ENCODE measurements at regions not wholly inside any gene's neighbourhood (a gene's known extent, or its start where the extent isn't known, plus 50 kb on each side); places are given as distances from the start of the nearest gene placed in this dataset.
"Not testable (repeated sequence)": the region's sequence is repeated elsewhere in the genome, so short reads cannot be mapped to it uniquely, and the experiment has no call there.

DNA sequence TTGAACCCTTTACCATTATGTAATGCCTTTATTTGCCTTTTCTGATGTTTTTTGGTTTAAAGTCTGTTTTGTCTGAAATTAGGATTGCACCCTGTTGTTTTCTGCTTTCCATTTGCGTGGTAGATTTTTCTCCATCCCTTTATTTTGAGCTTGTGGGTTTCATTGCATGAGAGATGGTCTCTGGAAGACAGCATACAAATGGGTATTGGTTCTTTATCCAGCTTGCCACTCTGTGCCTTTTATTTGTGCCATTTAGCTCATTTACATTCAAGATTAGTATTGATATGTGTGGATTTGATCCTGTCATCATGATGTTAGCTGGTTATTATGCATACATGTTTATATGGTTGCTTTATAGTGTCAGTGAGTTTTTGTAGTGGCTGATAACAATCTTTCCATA is 318.7 kb upstream of the PPP2R3A start:
- DNase-seq: no peak

DNA sequence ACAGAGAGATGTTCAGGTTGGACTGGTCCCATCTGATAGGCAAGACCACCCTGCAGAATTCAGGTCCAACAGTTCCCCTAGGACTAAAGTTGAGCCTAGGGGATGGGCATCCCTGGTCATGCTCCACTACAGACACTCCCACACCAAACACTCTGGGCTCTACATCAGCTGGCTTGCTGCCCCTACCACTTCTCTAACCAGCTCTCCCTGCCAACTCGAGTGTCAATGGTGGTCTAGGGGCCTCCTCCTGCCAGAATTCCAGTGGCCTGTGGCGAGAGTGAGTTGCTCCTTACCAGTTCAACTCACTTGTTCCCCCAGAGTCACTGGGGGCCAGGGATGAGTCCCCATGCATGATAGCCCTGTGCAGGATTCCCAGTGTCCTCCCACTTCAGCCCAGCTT is 316.2 kb upstream of the PPP2R3A start:
- no peak for DNase-seq

DNA sequence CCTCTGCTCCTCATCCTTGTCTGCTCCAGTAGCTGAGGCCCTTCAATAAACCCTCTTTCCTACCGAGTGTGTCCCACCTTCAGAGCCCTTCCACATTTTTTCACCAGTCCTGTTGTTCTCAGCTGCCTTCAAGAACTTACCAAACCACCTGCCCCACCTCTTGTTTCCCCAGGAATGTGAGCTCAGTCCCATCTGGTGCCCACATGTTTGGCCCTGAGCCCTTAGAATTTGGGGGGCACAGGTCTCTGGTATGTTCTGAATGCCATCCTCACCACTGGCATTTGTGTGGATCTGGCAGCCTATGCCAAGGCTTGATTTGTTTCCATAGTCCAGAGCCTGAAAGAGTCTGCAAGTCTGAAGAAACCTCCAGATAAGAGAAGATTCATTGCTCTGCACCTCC is 315.2 kb upstream of the PPP2R3A start:
- no peak for DNase-seq

DNA sequence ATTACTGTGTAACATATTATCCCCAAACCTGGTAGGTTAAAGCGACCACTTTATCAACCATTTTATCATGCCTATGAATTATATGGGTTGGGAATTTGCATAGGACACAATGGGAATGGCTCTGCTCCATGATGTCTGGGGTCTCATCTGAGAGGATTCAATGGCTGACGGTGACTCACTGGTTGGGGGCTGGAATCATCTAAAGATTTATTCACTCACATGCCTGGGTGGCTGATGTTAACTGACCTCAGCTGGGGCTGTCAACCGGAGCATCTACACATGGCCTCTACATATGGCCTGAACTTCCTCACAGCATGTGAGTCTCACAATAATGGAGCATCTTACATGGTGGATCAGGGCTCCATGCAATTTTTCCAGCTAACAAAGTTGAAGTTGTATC is 313.1 kb upstream of the PPP2R3A start:
- DNase-seq: no peak

DNA sequence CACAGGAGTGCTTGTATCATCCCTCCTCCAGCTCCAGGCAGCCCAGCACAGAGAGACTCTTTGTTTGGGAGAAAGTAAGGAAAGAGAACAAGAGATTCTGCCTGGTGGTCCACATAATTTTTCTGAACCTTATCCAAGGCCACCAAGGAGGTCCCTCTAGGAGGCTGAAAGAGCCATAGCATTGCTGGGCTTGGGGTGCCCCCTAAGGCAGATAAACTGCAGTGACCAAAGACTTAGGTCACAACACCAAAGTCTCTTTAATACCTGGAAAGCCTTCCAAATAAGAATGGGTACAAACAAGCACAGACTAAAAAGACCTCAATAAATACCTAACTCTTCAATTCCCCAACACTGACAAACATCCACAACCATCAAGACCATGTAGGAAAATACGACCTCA is 310.2 kb upstream of the PPP2R3A start:
- DNase-seq: no peak

DNA sequence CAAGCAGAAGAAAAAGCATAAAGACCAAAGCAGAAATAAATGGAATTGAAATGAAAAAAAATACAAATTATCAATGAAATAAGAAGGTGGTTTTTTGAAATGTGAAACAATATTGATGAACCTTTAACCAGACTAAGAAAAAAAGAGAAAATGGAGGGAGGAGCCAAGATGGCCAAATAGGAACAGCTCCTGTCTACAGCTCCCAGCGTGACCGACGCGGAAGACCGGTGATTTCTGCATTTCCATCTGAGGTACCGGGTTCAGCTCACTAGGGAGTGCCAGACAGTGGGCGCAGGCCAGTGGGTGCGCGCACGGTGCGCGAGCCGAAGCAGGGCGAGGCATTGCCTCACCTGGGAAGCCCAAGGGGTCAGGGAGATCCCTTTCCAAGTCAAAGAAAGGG is 307.1 kb upstream of the PPP2R3A start:
- DNase-seq: not testable (repeated sequence)

DNA sequence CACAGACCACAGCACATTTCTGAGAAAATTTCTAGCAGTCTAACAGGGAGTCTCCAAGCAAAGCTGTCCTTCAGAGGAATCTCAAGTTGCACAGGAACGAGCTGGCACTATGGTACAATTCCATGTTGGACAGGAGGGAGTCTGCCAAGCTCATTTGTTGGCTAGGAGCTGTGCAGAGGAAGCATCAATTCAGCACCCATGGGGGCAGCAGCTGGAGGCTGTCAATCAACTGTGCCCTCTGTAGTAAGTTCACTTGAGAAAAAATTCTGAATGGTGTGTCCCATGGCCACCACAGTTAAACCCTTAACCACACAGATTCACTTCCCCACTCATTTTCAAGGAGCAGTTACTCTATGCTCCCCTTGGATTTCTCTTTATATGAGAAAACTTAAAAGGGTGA is 298.5 kb upstream of the PPP2R3A start:
- DNase-seq: no peak

DNA sequence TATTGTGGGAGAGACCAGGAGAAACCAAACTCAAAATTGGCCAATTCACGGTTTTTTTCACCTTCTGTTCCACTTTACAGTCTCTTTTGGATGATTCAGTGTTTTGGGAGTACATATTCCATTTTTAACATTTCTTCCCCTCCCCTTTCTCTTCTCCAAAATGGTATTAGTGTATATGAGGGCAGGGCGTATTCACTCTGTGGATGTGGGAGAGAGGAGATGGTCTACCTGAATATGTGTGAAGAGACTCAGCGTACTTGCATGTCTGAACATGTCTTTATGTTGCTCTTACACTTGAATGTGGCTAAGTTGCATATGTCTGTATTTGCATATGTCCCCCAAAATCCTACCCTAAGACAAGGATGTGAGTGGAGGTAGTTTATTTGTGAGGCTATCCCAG is 291.0 kb upstream of the PPP2R3A start:
- DNase-seq: no peak

DNA sequence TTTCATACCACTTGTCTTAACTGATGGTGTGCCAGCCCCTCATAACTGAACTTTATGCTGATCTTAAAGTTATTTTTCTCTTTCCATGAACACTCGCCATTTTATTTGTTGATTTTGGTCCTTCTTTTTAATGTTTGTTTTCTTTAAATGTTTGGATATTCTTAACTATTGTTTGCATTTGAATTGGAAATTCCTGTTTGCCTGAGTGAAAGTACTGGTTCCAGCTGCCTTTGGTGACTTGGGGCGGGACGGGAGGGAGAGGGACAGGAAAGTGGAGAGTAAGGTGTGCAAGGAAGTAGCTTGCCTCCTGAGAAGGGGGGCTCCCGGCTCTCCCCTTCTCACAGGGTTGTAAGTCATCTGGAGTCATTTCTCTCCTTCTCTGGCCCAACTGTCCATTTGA is 287.1 kb upstream of the PPP2R3A start:
- DNase-seq: no peak

DNA sequence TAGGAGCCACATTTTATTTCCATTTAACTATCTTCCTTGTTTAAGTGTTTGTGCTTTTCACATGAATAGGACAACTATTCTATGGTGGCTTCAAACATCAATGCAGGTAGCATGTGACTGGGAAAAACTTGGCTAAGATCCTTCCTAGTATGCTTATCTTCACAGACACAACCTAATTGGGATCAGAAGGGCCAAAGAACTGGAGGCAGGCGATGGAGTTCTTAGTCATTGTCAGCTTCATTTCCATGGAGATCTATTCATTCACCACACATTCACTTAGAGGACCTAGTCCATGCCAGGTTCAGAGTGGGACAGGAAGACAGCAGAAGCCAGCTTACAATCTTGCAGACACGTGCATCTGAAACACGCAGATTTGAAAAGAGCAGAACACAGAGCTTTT is 277.5 kb upstream of the PPP2R3A start:
- no peak for DNase-seq

DNA sequence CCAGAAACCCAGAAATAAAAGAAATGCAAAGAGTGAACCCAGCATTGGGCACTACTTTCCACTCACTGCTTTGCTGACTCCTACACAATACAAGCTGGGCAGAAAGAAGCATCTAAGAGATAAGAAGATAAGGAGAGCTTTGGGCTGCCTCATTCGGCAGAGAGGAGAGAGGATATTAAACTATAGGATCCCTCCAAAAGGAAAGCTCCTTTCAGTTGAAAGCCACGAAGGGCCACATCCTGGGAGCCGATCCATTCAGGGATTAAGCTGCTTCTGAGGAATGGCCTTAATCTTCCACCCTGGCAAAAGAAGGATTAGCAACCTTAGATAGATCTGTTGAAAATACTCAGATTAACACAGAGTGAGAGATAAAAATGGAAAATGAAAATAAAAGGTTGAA is 274.9 kb upstream of the PPP2R3A start:
- no peak for DNase-seq

DNA sequence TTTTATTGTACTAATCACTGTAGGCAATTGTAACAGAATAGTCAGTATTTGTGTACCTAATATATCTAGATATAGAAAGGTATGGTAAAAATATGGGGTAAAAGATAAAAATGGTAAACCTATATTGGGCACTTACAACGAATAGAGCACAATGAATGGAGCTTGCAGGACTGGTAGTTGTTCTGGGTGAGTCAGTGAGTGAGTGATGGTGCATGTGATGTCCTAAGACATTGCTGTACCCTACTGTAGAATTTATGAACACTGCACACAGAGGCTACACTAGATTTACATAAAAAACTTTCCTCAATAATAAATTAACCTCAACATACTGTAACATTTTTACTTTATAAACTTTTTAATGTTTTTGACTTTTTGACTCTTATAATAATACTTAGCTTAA is 274.3 kb upstream of the PPP2R3A start:
- no peak for DNase-seq

DNA sequence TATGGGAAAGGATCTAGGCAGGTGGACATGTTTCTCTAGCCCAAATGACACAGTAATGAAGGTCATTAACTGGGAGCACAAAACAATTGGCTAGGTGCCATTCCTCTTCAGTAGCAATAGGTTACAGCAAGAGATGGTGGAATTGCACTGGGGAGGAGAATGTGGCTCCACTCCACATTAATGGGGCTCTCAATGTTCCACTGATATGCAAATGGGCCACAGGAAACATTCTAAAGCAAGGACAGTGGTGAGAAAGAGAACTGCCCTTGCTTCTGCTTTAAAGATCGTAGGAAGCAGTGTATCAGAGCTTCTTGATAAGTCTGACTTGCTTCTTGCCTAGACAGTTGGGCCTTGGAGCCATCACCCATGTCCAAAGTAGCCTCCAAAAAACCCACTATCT is 271.4 kb upstream of the PPP2R3A start:
- no peak for DNase-seq

DNA sequence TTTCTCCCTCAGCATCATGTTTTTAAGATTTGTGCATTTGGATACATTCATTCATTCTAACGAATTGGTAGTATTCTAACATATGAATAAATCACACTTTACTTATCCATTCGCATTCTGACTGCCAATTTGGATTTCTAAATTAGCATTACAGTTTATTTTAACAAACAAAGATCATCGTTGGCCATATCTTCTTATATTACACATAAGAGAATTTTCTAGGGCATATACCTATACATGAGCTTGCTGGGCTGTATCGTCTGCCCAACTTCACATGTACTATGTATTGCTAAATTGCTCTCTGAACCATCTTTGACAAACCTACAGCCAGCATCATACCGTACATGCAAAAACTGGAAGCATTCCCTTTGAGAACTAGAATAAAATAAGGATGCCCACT is 265.8 kb upstream of the PPP2R3A start:
- no peak for DNase-seq

DNA sequence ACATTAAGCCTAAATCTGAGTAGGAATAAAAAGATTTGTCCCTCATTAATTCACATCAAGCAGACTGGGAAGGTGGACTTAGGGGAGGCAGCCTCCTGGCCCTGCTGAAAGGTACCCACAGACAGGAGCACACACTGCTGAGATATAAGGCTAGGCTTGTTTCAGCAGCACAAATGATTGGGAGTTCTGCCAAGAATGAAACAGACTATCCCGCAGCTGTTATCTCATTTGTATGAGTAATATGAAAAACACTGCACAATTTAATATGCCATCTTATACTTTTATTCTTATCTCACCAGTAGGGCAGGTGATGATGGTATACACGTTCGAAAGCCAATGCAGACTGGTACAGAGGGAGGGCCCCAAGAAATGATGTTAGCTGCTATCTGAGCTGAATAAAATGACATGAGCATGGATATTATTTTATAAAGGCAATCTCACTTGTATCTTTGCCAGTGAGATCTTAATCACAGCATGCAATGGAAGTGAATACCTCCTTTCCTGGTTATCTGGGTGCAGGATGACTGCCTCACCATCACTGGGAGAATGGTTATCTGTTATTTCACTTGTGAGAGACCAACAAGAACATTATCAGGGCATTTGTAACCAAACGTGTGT is 258.7 kb upstream of the PPP2R3A start:
- no peak for DNase-seq

DNA sequence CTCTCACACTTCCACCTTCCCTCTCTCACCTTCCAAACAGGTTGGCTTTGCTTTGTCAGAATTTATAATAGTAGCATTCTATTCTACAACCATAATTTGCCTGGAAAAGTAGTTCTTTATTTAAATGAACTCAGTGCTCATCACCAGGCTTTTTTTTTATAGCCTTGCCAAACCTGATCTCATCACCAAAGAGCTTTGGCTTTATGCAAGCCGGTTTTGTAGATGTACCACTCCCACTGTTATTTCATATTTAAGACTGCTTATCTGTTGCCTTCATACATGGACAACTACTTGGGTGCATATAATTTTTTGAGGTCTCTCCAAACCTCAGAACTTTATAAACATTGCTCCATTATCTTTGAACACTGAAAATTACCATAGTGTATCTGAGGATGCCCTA is 246.1 kb upstream of the PPP2R3A start:
- DNase-seq: no peak

DNA sequence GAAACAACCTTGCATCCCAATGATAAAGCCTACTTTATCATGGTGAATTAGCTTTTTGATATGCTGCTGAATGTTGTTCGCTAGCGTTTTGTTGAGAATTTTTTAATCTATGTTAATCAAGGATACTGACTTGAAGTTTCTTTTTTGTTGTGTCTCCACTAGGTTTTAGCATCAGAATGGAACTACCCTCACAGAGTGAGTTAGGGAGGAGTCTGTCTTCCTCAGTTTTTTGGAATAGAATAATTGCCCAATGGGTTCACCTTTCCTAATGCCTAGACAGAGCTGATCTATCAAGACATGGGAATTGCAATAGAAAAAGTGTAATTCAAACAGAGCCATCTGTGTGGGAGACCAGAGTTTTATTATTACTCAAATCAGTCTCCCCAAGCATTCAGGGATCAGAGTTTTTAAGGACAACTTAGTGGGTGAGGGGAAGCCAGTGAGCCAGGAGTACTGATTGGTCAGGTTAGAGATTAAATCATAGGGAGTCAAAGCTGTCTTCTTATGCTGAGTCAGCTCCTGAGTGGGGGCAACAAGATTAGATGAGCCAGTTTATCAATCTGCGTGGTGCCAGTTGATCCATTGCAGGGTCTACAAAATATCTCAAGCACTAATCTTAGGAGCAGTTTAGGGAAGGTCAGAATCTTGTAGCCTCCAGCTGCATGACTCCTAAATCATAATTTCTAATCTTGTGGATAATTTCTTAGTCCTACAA is 237.4 kb upstream of the PPP2R3A start:
- no peak for DNase-seq

DNA sequence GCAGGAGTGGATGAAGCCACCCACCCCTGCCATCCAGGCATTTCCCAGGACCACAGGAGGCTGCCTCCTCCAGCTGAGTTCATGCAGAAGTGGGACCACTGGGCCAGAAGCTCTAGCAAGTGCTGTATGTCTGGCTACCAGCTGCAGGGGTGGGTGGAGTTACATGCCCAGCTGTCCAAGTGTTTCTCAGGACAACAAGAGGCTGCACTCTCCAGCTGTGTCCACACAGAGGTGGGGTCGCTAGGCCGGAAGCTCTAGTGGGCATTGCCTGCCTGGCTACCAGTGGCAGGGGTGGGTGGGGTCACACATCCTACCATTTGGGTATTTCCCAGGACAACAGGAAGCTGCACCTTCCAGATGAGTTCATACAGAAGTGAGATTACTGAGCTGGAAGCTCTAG is 234.0 kb upstream of the PPP2R3A start:
- no peak for DNase-seq

DNA sequence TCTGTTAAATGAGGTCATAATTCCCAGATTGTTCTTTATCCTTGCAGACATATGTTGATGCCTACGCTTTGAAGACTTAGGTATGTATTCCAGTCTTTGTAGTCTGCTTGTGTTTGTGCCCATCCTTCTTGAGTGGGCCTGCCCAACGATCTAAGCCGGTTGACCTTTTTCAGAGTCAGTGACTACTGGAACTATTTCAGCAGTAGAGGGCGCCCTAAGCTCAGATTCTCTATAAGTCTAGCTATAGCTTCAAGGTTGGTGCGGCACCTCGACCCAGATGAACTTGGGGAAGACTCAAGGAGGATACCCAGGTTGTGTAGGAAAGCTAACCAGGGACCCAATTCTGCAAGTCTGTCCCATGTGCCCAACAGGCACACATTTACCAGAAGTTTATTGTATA is 228.8 kb upstream of the PPP2R3A start:
- DNase-seq: no peak

DNA sequence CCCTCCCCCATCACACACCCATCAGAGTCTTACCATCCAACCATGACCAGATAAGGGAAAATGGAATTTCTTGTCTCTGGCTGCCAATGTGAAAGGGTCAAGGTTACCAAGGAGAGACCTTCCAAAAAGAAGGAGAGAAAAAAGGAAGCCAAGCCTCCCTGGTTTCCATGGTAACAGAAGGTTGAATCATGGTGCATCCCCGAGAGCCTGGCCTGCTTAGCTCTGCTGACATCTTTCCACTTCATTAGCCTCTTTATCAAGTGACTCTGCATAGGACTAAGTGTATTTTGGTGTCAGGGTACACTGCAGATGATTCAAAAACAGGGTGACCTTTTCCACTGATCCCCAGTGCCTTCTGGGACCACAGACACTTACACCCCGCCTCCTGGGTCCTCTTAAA is 225.7 kb upstream of the PPP2R3A start:
- DNase-seq: no peak

DNA sequence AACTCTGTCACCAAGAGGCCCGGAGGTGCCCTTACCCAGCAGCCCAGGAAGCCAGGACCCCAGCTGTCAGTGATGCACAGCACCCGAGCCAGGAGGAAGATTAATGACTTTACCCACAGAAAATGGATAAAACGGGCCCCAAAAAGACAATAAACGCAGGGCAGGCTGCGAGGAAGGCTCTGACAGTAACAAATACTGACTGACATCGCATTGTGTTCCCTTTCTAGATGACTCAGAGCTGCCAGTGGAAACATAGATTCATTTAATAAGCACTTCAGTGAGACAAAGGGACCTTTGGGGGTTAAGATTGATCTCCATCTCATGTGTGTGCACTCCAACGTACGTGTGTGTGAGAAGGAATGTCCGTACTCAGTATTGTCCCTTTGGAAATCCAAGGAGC is 225.3 kb upstream of the PPP2R3A start:
- DNase-seq: no peak

DNA sequence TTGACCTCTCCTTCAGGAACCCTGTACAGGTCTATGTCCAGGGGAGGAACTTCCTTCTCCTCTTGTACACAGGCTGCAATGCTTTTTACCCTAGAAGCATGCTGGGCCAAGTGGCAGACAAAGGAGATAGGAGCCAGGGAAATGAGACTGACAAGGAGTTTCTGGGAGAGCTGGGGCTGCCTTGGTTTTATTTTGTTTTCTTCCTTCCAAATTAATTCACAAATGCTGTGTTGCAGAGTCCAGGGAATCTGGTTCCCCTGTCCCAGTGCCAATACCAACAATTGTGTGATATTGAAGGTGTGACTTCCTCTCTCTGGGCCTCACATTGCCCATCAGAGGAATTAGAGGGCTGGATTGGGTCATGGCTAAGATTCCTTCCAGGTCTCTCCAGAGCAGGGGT is 224.8 kb upstream of the PPP2R3A start:
- no peak for DNase-seq

DNA sequence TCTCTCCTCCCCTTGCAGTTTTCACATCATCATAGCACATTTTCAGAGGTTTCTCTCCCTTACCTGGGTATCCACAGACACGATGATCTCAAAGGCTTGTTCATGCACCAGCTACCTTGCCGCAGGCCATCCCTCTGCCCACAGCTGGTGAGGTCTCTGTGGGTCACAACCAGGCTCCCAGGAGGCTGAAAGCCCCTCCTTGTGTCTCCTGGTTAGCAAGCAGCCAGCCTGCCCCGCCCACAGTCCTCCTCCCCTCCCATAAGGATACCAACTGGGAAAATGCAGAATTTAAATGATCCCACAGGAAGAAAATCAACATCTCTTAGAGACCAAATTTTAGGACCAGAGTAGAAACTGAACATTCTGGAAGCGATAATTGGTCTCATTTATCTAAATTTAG is 213.5 kb upstream of the PPP2R3A start:
- no peak for DNase-seq

DNA sequence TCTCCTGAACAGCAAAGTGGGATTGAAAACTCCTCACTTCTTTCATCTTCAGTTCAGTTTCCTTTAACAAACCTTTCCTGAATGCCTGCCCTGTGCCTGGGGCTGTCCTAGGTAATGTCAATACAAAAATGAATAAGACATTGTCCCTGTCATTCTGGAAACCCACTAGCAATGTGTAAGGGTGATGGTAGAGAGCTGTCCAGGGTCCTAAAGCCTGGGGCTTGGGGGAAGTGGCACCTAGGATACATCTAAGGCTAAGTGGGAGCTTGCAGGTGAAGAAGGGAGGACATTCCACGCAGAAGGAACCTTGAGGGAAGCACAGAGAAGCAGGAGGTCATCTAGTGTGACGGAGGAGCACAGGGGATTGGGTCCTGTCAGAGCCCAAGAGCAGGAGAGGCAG is 212.7 kb upstream of the PPP2R3A start:
- DNase-seq: no peak

DNA sequence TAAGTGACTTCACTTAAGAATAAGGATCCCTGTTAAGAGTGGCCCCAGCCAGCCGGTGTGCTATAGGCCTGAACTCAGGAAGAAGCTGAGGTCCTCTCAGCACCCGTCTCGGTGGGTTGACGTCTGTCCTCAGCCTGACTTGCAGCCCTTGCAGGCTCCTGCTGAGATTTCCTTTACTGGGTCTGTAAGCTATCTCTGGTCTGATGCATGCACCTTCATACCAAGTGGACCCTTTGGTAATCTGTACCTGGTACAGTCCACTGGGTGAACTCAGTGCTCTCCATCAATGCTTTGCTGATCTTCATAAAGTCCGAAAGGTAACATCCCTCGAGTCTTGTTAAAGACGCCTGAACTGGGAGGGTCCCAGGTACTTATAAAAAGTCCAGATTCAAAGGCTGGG is 212.0 kb upstream of the PPP2R3A start:
- DNase-seq: no peak
